Amniotic epithelial cell (primary cell): ENCODE measurements at regions not wholly inside any gene's neighbourhood (a gene's known extent, or its start where the extent isn't known, plus 50 kb on each side); places are given as distances from the start of the nearest gene placed in this dataset.
"Not testable (repeated sequence)": the region's sequence is repeated elsewhere in the genome, so short reads cannot be mapped to it uniquely, and the experiment has no call there.

Source experiments
- DNase-seq: peaks from one replicate; pipeline ENCODE4 v3.0.0-alpha.2; 2010; ENCODE audit warnings: low read depth

DNA sequence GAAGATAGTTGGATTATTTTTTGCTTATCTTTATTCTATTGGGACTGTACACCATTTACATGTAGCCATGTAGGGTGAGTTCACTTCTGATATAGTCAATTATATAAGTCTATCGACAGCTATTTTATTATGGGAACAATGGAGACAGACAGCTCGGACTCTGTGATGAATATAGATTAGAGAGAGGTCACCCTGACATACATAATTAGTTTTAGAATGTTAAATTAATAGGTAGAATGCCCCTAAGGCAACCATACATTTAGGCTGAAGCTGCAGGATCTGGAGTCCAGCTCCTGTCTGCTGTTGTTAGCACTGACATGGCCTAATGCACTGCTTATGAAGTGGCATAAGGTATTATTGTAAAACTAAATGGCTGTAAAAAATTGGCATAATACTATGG lies 700.8 kb downstream of the MAT2B start:
- DNase-seq: no peak

DNA sequence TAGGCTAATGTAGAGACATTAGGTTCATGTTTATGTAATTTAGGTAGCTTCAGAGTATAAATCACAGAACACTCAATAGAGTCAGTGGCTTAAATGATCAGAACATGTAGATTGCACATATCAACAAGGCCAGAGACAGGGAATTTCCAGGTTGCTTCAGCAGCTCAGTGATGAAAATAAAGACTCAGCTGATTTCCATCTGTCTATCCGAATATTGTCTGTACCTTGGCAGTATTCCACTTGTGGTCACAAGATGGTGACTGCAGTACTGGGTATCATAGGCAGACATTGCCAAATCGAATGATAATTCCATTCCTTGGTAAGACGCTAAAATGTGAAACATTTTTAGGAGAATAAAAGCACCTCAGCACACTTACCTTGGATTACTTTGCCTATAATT lies 702.2 kb downstream of the MAT2B start:
- no peak for DNase-seq

DNA sequence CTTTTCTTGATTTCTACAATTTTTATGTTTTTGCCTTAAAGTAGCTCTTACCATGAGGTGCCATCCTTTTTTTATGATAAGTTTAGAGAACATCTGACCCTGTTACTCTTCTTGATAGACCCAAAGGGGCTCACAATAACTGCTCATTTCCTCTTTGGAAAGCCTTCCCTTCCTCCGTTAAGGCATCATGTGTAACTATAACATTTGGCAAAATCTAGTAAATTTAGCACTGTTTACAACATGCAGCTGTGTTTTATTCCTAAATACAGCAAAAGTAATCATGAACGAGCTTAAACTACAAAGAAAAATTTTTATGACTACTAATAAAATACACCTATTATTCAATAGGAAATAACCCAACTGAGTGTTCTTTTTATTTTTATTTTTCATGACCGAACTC lies 705.1 kb downstream of the MAT2B start:
- no peak for DNase-seq

DNA sequence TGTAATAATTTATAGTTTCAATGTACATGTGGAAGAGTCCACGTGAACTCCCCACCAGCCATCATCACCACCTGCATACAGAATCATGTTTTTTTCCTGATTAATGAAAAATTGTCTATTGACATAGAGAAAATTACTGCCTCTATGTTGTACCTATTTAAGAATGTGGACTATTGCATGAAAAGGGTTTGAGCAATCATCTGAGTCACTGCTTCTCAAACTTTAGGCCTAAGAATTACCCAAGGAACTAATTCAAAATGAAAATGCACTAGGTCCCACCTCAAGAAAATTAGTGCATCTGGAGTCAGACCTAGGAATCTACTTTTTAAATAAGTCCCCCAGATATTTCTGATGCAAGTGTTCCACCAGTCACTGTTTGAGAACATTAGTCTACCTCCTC lies 709.3 kb downstream of the MAT2B start:
- peak; percentile 40 for DNase-seq

DNA sequence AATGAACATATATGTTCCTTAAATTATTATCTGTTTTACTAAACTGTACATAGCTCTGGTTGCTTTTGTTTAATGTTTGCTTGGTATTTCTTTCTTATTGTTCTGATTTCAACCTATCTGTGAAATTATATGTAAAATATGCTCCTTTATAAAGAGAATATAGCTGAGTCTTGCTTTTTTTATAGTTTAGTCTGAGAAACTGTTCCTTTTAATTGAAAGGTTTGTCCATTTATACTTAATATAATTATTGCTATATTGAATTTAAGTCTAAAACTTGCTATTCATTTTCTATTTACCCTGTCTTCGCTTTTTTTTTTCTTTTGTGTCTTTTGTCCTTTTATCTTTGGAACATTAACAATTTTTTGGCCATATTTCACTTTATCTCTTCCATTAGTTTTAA lies 712.0 kb downstream of the MAT2B start:
- DNase-seq: no peak

DNA sequence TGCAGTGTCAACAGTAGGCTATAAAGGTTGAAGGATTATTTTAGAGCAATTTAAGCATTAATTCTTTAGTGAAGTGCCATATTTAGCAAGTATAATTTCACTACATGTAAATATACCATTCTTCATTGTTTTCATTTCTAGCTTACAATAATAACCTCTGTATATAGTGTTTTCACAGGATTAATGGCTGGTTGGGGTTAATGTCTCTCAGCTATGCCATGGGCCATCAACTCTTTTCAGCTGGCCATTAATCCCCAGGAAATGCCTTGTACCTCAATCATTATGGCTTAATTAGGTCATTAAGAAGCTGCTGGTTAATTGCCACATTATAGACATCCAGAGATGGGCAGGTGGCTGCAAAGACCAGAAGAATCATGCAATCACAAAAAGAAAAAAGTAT lies 715.1 kb downstream of the MAT2B start:
- DNase-seq: no peak

DNA sequence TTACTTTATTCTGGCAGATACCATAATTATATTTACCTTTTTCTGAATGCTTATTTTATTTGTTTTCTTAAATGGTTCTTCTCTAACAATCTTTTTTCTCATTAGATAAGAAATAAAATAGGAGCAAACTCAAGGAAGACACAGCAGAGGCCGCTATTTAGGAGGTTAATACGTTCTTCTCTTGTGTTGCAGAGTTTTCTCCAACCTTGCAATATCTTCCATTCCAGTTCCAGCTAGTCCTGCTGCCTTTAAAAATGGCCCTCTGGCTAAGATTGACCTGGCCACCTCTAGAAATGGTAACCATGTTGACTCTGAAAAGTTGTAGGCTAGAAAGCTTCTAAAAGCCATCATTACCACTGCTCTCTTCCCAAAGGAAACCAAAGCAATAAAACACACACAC lies 718.8 kb downstream of the MAT2B start:
- no peak for DNase-seq

DNA sequence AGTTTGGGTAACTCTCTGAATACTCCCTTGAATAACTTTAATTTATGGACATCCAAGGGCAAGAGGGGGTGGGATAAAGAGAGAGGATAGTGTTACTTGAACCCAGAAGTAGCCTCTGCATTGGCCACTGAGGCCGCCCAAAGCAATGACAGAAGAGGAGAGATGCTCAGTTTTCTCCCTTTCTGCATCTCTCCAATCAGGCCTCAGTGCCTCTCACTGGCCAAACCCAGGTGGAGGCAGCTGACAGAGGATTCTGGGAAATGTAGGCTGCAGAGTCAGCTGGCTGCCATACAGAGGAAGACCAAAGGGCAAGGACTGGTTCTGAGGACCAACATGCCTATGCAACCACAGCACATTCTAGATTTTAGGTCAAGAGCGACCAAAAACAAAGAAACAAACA lies 719.4 kb downstream of the MAT2B start:
- no peak for DNase-seq

DNA sequence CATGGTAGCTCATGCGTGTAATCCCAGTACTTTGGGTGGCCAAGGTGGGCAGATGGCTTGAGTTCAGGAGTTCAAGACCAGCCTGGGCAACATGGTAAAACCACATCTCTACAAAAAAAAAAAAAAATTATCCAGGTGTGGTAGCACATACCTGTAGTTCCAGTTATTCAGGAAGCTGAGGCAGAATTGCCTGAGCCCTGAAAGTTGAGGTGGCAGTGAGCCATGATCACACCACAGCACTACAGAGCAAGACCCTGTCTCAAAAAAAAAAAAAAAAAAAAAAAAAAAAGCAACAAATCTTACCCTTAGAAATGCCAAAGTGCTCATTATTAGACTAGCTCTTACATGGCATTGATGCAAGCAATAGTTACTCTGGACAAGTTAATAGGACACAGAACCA lies 724.9 kb downstream of the MAT2B start:
- DNase-seq: no peak

DNA sequence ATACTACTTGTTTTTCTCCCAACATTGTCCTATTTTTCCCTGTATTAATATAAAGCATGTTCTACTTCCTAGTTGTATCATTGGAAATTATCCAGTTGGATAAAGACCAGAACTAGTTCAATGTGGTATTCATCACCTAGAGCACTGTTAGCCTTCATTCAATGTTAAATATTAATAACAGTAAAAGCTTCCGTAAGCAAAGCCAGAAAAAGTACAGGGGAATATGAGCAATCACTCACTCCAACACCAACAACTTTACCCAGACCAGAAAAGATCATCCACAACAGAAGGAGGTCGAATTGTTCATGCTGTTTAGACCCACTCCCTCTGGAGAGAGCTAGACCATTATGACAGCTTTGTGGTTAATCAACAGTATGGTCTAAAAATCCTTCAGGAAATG lies 728.4 kb downstream of the MAT2B start:
- peak; percentile 23 for DNase-seq

DNA sequence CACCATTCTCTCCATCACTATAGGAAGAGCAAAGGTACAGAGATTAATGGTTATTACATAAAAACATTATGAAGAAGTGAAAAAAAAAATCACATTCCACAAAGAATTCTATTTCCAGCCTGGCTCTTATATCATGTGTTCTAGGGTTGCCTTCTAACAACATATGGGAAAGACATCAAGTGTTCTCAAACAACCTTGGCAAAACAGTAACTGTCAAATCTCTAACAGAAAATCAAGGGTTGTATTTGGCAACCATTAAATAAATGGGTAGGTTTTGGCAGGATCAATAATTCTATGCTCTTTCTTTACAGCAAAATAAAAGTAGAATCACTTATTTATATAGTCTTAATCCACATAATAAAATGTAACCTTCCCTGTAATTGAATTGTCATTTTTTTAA lies 728.9 kb downstream of the MAT2B start:
- DNase-seq: no peak

DNA sequence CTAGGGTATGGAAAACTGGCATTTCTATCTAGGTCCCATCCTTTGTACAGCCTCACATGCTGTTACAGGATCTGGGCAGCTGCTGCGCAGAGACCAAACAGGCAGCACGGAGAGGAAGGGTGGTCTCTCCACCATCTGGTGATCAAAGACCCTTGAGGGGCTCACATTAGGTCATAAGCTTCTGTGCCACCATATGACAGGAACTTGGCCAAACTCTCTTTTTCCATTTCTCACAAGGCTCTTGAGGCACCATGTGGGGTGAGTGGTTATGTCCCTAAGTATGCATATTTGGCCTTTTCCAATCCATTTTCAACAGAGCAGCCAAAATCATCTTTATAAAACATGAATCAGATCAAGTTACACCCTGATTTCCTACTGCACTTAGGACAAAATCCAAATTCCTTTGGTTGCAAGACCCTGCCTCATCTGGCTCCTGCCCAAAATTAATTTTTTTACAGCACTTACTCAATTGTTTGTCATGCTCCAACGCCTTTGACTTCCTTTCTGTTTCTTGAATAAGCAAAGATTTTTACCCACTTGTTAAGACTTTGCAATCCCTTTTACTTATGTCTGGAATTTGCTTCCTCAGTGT lies 730.0 kb downstream of the MAT2B start:
- no peak for DNase-seq

DNA sequence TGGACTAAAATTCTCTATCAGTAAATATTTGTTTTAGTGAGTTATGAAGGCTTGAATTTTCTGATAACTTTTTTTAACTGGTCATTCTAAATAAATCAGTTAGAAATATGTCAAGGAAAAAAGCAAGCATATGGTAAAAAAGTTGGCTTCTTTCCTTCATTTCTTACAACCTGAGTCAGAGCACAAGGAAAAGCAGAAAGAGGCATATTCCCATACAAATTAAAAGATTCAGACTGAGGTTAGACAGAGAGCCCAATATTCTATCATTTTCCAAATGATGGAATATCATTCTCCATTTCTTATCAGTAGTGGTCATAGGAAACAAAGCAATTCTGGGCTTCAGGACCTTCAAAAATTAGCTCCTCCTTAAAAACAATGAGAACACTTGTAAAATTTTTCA lies 732.1 kb downstream of the MAT2B start:
- DNase-seq: no peak

DNA sequence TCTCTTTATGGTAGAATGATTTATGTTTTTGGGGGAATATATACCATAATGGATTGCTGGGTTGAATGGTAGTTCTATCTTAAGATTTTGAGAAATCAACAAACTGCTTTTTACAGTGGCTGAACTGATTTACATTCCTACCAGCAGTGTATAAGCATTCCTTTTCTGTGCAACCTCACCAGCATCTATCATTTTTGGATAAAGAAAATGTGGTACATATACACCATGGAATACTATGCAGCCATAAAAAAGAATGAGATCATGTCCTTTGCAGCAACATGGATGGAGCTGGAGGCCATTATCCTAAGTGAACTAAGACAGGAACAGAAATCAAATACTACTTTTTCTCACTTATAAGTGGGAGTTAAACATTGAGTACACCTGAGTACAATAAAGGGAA lies 746.4 kb downstream of the MAT2B start:
- not testable (repeated sequence) for DNase-seq

DNA sequence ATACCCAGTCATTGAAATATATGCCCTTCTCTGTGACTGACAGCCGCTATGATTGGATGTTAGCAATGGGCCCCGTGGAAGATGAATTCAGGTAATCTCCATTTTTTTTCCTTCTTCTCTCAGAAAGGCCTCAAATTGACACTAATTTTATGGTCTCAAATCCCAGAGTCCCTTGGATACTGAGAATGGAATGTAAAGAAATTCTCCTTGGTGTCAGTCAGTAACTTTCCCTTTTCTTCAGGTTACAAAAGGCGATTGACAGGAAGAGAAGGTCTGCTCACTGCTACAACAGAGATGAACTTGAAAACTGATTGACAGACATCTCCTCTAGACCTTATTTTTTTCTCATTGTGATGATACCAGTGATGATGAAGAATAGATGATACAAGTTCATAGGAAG lies 748.3 kb downstream of the MAT2B start:
- no peak for DNase-seq

DNA sequence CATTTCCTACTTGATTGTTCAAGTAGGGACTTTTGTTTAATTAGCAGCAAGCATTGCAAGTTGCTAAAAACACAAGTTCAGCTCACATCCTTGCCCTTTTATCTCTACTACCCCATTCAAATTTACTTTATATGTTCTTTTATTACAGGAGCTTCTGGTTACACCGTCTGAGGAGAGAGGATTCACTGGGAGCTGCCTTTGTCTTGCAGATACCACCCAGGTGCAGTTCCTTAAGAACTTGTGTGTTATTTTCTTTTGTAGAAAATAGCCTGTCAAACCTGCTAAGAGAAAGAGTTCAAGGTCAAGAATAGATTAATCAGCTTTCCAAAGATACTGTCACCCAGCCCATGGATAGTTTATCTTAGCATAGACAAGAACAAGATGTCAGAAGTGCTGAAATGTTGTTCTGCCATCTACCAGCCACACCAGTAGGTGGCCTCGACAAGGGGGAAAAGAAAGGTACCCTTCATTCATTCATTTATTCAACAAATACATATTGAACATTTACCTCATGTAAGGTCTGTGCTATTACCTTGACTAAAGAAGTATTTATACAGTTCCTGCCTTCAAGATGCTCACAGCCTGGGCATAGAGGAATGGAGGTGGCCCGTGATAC lies 750.3 kb downstream of the MAT2B start:
- no peak for DNase-seq

DNA sequence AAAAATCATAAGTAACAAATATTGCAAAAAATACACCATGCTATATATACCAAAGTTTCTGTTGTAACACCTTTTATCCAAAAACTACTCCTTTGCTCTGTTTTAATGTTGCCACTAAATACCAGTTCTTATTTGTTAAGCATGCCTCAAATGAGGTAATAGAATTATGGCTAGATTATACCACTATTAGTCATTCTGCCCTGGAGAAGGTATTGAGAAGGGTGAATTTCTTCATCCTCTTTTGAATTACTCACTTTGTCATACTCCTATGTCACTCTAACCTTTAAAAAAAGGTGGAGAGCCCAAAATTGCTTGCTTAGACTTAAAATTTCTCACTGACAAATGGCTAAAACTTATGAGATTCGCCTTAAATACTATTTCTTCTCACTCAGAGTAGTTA lies 750.9 kb downstream of the MAT2B start:
- DNase-seq: peak; percentile 22

DNA sequence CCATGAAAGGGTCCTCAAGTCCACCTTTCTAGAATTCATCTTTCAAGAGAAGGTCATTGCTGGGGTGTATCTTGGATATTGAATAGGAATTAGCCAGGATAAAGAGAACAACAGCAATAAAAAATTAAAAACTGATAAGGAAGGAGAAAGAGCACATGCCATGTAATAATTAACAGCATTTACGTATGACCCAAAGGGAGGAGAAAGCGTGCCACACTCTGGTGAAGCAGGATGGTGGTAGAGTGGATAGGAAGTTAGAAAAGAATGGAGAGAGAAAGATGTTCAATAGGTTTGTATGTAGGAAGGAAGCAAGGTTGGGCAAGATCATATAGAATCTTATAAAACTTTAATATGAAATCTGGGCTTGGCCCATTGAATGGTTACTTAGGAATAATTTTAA lies 751.5 kb downstream of the MAT2B start:
- no peak for DNase-seq

DNA sequence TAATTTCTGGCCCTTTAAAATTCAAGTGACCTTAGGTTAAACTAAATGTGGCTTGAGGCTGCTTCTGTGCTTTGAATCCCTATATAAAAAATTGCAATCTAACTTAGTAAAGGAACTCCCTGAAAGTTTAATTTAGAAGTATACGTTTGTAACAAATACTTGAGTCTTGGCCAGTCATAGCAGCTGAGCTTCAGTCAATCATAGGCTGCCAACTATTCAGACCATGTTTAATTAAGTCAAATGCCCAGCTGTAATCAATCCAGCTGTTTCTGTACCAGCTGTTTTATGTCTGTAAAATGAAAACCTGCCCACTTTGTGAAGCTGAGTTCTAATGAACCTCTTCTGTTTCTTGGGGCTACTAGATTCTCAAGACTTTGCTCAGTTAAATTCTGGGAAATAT lies 760.1 kb downstream of the MAT2B start:
- DNase-seq: no peak

DNA sequence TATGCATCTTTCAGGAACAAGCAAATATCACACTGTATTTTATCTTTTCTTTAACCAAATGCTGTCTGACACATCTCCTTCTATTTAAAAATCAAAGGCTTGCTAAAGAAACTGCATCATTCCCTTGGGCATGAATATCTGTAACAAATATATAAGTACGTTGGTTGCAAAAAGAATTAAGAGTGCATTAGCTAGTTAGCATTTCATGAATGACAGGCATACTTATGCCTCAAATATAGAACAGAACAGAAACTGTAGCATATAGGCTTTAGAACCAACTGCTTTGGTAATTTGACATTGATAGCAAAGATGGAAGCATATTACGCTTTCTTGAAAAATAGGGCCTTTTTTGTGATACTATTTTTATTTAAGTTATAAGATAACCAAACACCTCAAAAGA lies 761.2 kb downstream of the MAT2B start:
- DNase-seq: no peak

DNA sequence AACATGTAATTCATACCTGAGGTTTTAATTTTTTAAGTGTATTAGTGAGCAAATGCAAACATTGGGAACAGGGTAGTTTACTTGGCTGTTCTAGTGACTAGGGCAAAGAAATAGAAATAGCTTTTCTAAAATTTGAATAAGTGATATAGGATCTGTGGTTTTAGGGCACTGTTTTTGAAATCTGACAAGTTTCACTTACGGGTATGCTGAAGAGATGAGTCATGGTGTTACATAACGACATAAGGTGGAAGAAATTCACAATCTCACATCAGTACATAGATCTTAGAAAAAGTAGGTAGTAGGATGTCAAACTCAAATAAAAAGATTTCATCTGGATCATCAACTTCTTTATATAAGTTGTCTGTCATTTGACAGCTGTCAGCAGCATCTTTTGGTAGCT lies 772.3 kb downstream of the MAT2B start:
- DNase-seq: peak; percentile 40

DNA sequence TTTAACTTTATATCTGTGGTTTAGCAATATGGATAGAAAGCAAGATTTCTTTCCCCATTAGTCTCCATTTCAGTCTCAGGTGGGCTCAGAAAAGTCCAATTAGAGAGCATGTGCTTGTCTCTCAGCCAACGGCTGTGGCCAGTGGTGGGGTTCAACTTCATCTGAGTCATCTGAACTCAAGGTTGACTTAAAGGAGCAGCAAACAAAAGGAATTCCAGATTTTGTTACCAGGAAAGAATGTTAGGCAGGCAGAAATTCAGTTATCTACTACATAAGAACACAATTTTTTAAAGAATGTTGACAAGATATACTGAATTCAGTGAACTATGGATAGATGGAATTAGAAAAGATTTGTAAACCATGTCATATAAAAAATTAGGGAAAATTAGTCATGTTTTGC lies 784.1 kb downstream of the MAT2B start:
- peak; percentile 13 for DNase-seq

DNA sequence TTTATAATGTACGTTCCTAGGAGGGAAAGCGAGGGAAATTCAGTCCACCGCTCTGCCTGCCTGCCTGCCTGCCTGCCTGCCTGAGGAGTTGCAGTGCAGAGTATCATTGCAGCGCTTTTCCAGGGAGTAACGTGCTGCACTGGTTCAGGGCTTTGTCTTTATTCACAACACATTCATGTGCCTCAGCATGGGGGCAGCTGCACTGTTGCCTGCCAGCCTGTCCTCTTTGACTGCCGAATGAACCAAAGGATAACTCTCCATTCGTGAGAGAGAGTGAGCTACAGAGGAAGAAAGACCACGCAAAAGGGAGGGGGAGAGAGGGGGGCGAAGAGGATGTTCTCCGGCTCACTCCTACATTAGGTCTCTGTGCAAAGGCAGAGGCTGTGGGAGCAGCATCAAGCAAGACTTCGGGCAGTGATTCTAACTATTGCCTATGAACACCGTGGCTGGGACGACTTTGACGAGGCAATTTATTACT lies 791.2 kb downstream of the MAT2B start:
- peak; percentile 32 for DNase-seq

DNA sequence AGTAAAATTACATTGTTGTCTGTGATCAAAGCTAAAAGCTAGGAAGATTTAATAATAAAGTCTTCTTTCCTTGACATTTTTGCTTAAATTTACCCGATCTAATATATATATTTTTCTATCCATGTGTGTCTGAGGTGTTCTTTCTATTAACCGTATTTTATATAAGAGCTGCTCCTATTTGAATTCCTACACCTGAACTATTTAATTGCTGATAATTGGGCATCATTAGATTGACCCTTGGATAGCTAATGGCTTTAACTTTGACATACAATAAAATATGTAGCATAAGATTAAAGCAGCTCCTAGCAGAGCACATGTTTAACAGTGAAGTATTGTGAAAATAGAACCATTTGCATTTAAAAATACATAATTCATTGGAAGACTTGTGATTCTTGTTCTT lies 792.7 kb downstream of the MAT2B start:
- DNase-seq: no peak
